Brain microvascular endothelial cell (primary cell): ENCODE measurements at regions not wholly inside any gene's neighbourhood (a gene's known extent, or its start where the extent isn't known, plus 50 kb on each side); places are given as distances from the start of the nearest gene placed in this dataset.

Experiments
- DNase-seq: peaks from one replicate; pipeline ENCODE4 v3.0.0-alpha.2; 2020
- H3K27ac ChIP-seq: fragments of 250-450 bp; sonication (Bioruptor Pico); 2 replicates; pipeline ENCODE4 v1.5.1; 2020; ENCODE audit warnings: mild to moderate bottlenecking, moderate library complexity
- H3K27me3 ChIP-seq: fragments of 250-450 bp; sonication (Bioruptor Pico); replicated peaks from 2 replicates; pipeline ENCODE4 v1.5.1; 2020; ENCODE audit warnings: mild to moderate bottlenecking
- H3K36me3 ChIP-seq: fragments of 250-450 bp; sonication (Bioruptor Pico); replicated peaks from 2 replicates; pipeline ENCODE4 v1.5.1; 2020; ENCODE audit warnings: mild to moderate bottlenecking
- H3K4me3 ChIP-seq: 2 replicates; pipeline ENCODE4 v1.5.1; 2011; ENCODE audit warnings: low read depth, mild to moderate bottlenecking, control low read depth, low read length, moderate library complexity
- CTCF ChIP-seq: IDR thresholded peaks from 2 replicates; pipeline ENCODE4 v1.5.1; 2011; ENCODE audit warnings: low read depth, mild to moderate bottlenecking, moderate library complexity, low read length, control low read depth, inconsistent platforms; ENCODE audit errors: missing control alignments
- in situ Hi-C: cut with HindIII; loops from 2 replicates; pipeline ENCODE4 v1.10.0; 2017; ENCODE audit warnings: low sequenced_read_pairs, low pct_ligation_motif_present

GRCh38 chr2:181384923-181385322, 72.3 kb upstream of the ITGA4 start:
- Histone ChIP-seq H3K36me3 (no peaks in the 10 kb centered on the region), H3K27me3 (no peaks in the 10 kb centered on the region), H3K4me3 (no peak overlapping the region), H3K27ac (no peak overlapping the region)
- TF ChIP-seq CTCF, result no peak
- DNase-seq, result no peak
- in situ Hi-C loops, result no loop called here

GRCh38 chr2:181389524-181389923, 67.7 kb upstream of the ITGA4 start:
- Histone ChIP-seq H3K27ac (no peak overlapping the region), H3K27me3 (no peaks in the 10 kb centered on the region), H3K4me3 (no peak overlapping the region), H3K36me3 (no peaks in the 10 kb centered on the region)
- DNase-seq, result no peak
- in situ Hi-C loops, result no loop called here
- TF ChIP-seq CTCF, result no peak

GRCh38 chr2:181393472-181393871, 63.7 kb upstream of the ITGA4 start:
- in situ Hi-C loops, result no loop called here
- Histone ChIP-seq H3K4me3 (no peak overlapping the region), H3K27ac (peak overlapping the region; percentile 61), H3K36me3 (no peaks in the 10 kb centered on the region), H3K27me3 (no peaks in the 10 kb centered on the region)
- no peak for TF ChIP-seq CTCF
- DNase-seq, result peak; percentile 79

GRCh38 chr2:181394741-181395437, 62.3 kb upstream of the ITGA4 start:
- H3K36me3 ChIP-seq, result no peaks in the 10 kb centered on the region
- H3K27ac ChIP-seq, result no peak overlapping the region
- no peak overlapping the region for H3K4me3 ChIP-seq
- H3K27me3 ChIP-seq, result no peaks in the 10 kb centered on the region
- in situ Hi-C loops, result no loop called here
- DNase-seq, result no peak
- no peak for TF ChIP-seq CTCF

GRCh38 chr2:181395851-181396250, 61.3 kb upstream of the ITGA4 start:
- Histone ChIP-seq H3K27me3 (no peaks in the 10 kb centered on the region), H3K36me3 (no peaks in the 10 kb centered on the region), H3K27ac (no peak overlapping the region), H3K4me3 (no peak overlapping the region)
- TF ChIP-seq CTCF, result no peak
- no peak for DNase-seq
- in situ Hi-C loops, result no loop called here
